SH-SY5Y (cell line): ENCODE measurements at regions not wholly inside any gene's neighbourhood (a gene's known extent, or its start where the extent isn't known, plus 50 kb on each side); places are given as distances from the start of the nearest gene placed in this dataset.

ENCODE experiments used
- GATA2 ChIP-seq: IDR thresholded peaks from 2 replicates; pipeline ENCODE4 v1.6.1; 2011; ENCODE audit warnings: mild to moderate bottlenecking, low read depth, low read length
- GATA3 ChIP-seq: IDR thresholded peaks from 2 replicates; pipeline ENCODE4 v1.6.1; 2011; ENCODE audit warnings: low read depth, mild to moderate bottlenecking, low read length, moderate library complexity

DNA sequence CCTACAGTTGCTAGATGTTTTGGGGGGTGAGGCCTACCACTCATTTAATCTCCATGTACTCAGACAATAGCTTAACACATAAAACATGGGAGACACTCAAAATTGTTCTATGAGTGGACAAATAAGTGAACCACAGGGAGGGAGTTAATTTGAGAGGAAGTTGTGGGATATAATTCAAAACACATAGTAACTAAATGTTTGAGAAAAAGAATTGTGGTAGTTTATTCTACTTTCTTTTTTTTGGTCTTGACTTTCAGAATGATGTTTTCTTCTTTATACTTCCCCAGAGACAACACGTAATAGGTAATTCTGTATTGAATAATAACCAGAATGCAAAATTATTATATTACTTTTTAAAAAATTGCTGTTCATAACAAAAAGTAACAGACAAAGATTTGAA, 453.8 kb downstream of the RFPL4B start:
- TF ChIP-seq GATA3 (no peak), GATA2 (no peak)
